GM13976 (cell line): ENCODE measurements at regions not wholly inside any gene's neighbourhood (a gene's known extent, or its start where the extent isn't known, plus 50 kb on each side); places are given as distances from the start of the nearest gene placed in this dataset.

Experiments used
- DNase-seq: peaks from one replicate; pipeline ENCODE4 v3.0.0; 2012; ENCODE audit warnings: low spot score
- in situ Hi-C: fragments of 300-500 bp; cut with MboI; formaldehyde crosslinking; loops from one replicate; pipeline ENCODE4 v1.12.0; 2022; ENCODE audit warnings: low sequenced_read_pairs, mixed read lengths, inconsistent platforms; ENCODE audit not compliant: unreplicated experiment
- TF ChIP-seq, protein P1 (sequence below): IDR thresholded peaks from 2 replicates; pipeline ENCODE4 v1.5.1; 2012; ENCODE audit warnings: borderline replicate concordance, mild to moderate bottlenecking; ENCODE audit not compliant: insufficient read depth; ENCODE audit errors: extremely low read depth, missing control alignments, control extremely low read depth

DNA sequence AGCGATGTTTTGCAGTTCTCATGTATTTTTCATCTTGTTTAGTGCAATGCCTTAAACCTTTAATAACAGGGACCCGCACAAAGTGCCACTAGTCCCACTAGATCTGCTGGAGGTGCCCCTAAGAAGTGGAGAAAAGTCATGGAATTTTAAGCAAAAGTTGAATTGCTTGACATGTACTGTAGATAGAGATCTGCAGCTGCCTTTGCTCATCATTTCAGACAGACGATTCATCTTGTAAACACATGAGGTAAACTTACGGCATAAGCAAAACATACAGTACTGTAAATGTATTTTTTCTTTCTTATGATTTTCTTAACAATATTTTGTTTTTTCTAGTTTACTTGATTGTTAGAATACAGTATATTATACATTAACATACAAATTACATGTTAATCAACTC lies 295.6 kb downstream of the CASP12 start:
- TF ChIP-seq, protein P1, sequence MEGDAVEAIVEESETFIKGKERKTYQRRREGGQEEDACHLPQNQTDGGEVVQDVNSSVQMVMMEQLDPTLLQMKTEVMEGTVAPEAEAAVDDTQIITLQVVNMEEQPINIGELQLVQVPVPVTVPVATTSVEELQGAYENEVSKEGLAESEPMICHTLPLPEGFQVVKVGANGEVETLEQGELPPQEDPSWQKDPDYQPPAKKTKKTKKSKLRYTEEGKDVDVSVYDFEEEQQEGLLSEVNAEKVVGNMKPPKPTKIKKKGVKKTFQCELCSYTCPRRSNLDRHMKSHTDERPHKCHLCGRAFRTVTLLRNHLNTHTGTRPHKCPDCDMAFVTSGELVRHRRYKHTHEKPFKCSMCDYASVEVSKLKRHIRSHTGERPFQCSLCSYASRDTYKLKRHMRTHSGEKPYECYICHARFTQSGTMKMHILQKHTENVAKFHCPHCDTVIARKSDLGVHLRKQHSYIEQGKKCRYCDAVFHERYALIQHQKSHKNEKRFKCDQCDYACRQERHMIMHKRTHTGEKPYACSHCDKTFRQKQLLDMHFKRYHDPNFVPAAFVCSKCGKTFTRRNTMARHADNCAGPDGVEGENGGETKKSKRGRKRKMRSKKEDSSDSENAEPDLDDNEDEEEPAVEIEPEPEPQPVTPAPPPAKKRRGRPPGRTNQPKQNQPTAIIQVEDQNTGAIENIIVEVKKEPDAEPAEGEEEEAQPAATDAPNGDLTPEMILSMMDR: no peak
- in situ Hi-C loops: no loop called here
- DNase-seq: no peak

DNA sequence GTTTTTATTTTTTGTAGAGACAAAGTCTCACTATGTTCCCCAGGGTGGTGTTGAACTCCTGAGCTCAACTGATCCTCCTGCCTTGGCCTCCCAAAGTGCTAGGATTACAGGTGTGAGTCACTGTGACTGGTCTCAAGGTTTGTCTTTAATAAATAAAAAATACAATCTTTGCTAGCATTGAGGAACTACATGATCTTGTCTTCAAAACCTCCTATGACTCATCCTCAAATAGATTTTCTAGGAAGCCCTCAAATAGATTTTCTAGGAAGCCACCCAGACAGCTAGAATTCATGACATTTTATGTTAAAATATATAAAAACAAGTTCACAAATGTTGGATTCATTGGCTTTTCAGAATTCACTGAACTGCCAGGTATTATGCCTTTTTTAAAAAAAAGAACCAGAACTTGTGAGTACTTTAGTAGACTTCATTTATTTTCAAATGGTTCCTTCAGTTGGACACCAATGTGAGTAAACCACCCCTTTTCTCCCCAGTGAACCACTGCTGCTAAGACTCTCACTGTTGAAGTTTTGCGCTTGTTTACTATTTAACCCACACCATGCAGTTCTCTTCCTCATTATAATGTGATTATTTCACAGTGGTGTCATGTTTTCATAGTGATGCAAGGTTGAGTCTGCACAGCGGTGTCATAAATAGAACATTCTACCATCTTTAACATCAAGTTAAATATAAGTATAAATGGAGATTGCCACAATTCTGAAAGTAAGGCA lies 303.9 kb downstream of the CASP12 start:
- TF ChIP-seq, protein P1: no peak
- no peak for DNase-seq
- in situ Hi-C loops: no loop called here

DNA sequence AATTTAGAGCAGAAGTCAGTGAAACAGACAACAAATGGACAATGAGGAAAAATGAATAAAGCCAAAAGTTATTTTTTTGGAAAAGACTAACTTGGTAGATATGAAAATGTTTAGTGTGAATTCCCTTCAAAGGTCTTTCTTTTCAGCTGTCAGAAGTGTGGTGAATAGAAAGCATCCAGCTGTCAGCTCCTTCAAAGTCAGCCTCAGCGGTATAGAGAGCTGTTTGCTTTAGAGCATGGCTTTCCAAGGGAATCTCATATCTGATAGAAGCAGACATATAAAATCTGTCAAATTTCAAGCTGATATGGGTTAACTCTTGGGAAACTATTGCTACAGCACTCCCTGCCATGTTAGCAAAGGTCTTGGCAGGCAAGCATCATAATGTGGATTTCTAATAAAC lies 309.3 kb downstream of the CASP12 start:
- TF ChIP-seq, protein P1: no peak
- in situ Hi-C loops: no loop called here
- DNase-seq: no peak

DNA sequence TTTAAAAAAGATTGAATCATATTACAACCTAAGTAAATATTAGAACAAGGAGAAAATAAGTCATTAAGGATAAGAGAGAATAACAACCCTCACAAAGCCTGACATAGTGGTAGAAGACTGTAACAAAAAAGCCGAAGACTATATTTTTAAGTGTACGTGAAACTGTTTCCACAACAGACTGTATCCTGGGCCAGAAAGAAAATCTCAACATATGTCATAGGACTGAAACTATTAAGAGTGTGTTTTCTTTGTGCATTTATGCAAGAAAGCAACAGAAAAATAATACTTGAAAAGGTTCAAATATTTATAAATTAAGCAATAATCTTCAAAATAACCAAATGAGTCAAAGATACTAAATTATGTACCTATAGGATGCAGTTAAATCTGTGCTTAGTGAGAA lies 309.8 kb downstream of the CASP12 start:
- in situ Hi-C loops: no loop called here
- TF ChIP-seq, protein P1: no peak
- DNase-seq: no peak

DNA sequence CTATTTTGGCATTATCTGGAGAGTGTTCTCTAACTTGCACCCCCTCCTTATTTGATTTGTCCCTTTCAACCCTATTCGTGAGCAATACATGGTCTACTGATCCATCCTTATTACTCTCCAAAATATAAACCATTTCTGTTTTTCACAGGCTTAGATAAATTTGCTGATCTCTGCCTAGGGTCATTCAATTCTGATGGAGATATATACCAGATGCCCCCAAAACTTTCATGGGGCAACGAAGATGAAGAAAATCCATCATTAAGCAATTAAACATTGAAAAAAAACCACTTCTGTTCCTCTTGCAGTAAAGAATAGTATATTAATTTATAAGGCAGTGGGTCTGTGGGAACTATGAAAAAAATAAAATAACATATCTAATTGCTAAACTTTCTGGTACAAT lies 313.4 kb downstream of the CASP12 start:
- in situ Hi-C loops: no loop called here
- no peak for DNase-seq
- TF ChIP-seq, protein P1: no peak

DNA sequence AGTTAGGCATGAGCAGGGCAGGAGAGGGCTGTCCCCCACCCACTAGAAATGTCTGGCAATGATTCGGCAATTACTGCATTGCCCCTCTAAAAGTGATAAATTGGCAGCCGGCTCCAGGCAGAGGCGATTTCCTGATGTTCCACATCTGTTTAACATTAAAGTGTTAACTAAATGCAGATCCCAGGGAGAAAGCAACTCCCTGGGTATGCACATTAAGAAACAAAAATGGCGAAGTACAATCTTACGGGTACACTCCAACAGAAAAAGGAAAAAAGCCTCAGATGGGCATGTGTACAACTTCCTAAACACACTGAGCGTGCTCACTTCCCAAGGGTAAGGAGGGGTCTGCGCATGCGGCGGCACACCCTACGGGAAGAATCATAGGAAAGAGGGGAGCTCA lies 314.4 kb downstream of the CASP12 start:
- TF ChIP-seq, protein P1: no peak
- in situ Hi-C loops: no loop called here
- no peak for DNase-seq
